ENCODE measurements at regions not wholly inside any gene's neighbourhood (a gene's known extent, or its start where the extent isn't known, plus 50 kb on each side); places are given as distances from the start of the nearest gene placed in this dataset.

DNA sequence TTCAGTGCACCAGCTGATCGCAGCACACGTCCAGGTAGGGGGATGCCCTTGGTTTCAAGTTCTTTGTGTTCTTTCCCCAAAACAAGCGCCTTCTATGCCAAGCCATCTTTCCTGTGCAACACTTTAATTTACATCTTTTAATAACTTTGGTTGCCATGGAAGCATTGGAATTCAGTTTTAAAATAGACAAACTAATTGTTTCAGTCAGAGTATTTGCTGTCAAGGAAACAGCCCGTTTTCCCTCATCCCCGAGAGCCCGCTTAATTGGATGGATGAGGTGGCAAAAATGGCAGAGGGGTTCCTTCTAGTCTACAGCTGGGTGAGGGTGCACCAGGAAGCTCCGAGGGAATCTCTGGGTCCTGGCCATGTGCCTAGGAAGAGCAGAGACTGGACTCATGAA, 793.7 kb upstream of the EEF2KMT start:
- Histone ChIP-seq H3K9me3 (ENCODE audit: severe bottlenecking) (no peaks in the 10 kb centered on the region), H3K4me3 (ENCODE audit: severe bottlenecking) (no peak overlapping the region), H3K36me3 (ENCODE audit: low read depth) (no peaks in the 10 kb centered on the region), H3K4me1 (ENCODE audit: insufficient read depth, poor library complexity, severe bottlenecking) (no peaks in the 10 kb centered on the region), H3K27ac (ENCODE audit: poor library complexity, severe bottlenecking) (no peak overlapping the region), H3K27me3 (ENCODE audit: insufficient read depth, poor library complexity, severe bottlenecking) (no peaks in the 10 kb centered on the region)
- no peak for TF ChIP-seq CTCF (IDR thresholded peaks at IDR 0.05; ENCODE audit: poor library complexity, severe bottlenecking)
- ATAC-seq (ENCODE audit: low read depth): no peak
- no peak for DNase-seq (ENCODE audit: low spot score)

DNA sequence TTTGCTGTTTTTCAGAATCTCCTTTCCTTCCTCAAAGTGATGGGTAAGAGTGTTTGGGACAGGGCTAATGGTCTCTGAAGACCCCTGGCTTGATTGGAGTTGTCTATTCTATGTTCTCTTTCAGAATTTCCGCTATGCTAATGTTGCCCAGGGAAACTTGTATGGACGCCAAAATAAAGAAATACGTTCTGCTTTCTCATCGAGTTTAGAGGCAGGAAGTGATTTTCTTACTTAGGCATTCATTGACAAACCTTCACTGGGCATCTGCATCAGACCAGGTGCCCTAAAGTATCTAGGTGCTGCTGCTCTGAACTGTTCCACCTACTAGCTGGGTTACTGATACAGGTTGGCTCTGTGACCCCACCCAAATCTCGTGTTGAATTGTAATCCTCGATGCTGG, 787.9 kb upstream of the EEF2KMT start:
- Histone ChIP-seq H3K4me1 (ENCODE audit: insufficient read depth, poor library complexity, severe bottlenecking) (no peaks in the 10 kb centered on the region), H3K27ac (ENCODE audit: poor library complexity, severe bottlenecking) (peak overlapping the region; percentile 31), H3K4me3 (ENCODE audit: severe bottlenecking) (no peak overlapping the region), H3K9me3 (ENCODE audit: severe bottlenecking) (no peaks in the 10 kb centered on the region), H3K36me3 (ENCODE audit: low read depth) (no peaks in the 10 kb centered on the region), H3K27me3 (ENCODE audit: insufficient read depth, poor library complexity, severe bottlenecking) (no peaks in the 10 kb centered on the region)
- no peak for DNase-seq (ENCODE audit: low spot score)
- no peak for TF ChIP-seq CTCF (IDR thresholded peaks at IDR 0.05; ENCODE audit: poor library complexity, severe bottlenecking)
- ATAC-seq (ENCODE audit: low read depth): no peak; the same call in 2 of the 3 replicates

DNA sequence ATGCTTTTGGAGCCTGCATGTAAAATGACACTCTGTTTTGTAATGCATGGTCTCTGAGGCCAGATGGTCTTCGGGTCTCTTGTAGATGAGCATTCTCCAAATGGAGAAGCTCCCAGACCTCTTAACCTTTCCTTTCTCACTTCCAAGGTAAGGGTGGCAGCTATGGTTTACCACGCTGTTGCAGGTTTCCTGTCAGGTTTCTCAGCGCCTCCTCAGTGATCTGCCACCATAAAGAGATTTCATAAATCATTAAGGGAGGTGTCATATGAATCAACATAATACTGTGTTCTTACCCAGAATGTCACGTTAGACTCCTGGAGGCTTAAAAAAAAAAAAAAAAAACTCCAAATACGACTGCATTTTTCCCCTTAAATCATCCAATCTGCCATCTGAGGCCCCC, 787.4 kb upstream of the EEF2KMT start:
- no peaks in the 10 kb centered on the region for H3K9me3 ChIP-seq (ENCODE audit: severe bottlenecking)
- ATAC-seq (ENCODE audit: low read depth): no peak
- no peak overlapping the region for H3K4me3 ChIP-seq (ENCODE audit: severe bottlenecking)
- DNase-seq (ENCODE audit: low spot score): no peak
- no peaks in the 10 kb centered on the region for H3K36me3 ChIP-seq (ENCODE audit: low read depth)
- H3K4me1 ChIP-seq (ENCODE audit: insufficient read depth, poor library complexity, severe bottlenecking): no peaks in the 10 kb centered on the region
- no peak for TF ChIP-seq CTCF (IDR thresholded peaks at IDR 0.05; ENCODE audit: poor library complexity, severe bottlenecking)
- no peaks in the 10 kb centered on the region for H3K27me3 ChIP-seq (ENCODE audit: insufficient read depth, poor library complexity, severe bottlenecking)
- H3K27ac ChIP-seq (ENCODE audit: poor library complexity, severe bottlenecking): peak overlapping the region; percentile 31

GRCh38 chr16:5884339-5884738, 786.7 kb upstream of the EEF2KMT start:
- no peak for DNase-seq (ENCODE audit: low spot score)
- Histone ChIP-seq H3K36me3 (ENCODE audit: low read depth) (no peaks in the 10 kb centered on the region), H3K27me3 (ENCODE audit: insufficient read depth, poor library complexity, severe bottlenecking) (no peaks in the 10 kb centered on the region), H3K27ac (ENCODE audit: poor library complexity, severe bottlenecking) (no peak overlapping the region), H3K4me1 (ENCODE audit: insufficient read depth, poor library complexity, severe bottlenecking) (no peaks in the 10 kb centered on the region), H3K4me3 (ENCODE audit: severe bottlenecking) (no peak overlapping the region), H3K9me3 (ENCODE audit: severe bottlenecking) (no peaks in the 10 kb centered on the region)
- no peak for TF ChIP-seq CTCF (IDR thresholded peaks at IDR 0.05; ENCODE audit: poor library complexity, severe bottlenecking)
- ATAC-seq (ENCODE audit: low read depth): no peak

DNA sequence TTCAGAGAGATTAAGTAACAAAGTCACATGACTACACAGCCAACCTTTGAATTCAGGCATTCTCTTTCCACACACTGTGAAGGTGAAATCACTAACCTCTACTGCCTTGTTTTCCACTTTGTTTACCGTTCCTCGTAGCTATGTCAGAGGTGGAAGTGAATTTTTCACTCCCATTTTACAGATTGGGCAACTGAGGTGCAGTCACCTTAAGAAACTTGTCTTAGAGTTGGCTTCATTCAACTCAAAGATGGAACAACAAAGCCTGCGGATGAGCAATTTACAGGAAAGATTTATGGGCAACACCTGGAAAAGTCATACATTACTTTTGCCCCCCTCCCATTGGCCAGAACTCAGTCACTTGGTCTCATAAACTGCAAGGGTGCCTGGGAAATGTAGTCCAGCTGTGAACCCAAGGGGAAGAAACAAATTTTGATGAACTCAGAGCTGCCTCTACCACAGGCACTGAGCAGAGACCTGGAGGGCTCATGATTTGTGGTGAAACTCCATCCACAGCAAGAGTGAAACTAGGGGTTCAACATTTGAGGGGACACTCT, 784.6 kb upstream of the EEF2KMT start:
- TF ChIP-seq CTCF (IDR thresholded peaks at IDR 0.05; ENCODE audit: poor library complexity, severe bottlenecking): no peak
- H3K27ac ChIP-seq (ENCODE audit: poor library complexity, severe bottlenecking): no peak overlapping the region
- no peaks in the 10 kb centered on the region for H3K4me1 ChIP-seq (ENCODE audit: insufficient read depth, poor library complexity, severe bottlenecking)
- ATAC-seq (ENCODE audit: low read depth): no peak
- H3K9me3 ChIP-seq (ENCODE audit: severe bottlenecking): no peaks in the 10 kb centered on the region
- no peak overlapping the region for H3K4me3 ChIP-seq (ENCODE audit: severe bottlenecking)
- no peak for DNase-seq (ENCODE audit: low spot score)
- no peaks in the 10 kb centered on the region for H3K36me3 ChIP-seq (ENCODE audit: low read depth)
- H3K27me3 ChIP-seq (ENCODE audit: insufficient read depth, poor library complexity, severe bottlenecking): no peaks in the 10 kb centered on the region
